Mucosa of descending colon (tissue), 3 donors: ENCODE measurements at regions not wholly inside any gene's neighbourhood (a gene's known extent, or its start where the extent isn't known, plus 50 kb on each side); places are given as distances from the start of the nearest gene placed in this dataset.
"Not testable (repeated sequence)": the region's sequence is repeated elsewhere in the genome, so short reads cannot be mapped to it uniquely, and the experiment has no call there.

Experiments
- ATAC-seq: fragments of 200-7000 bp; cut with Tn5 transposase; one replicate; pipeline ENCODE4 v1.9.1; 2020; ENCODE audit warnings: mild to moderate bottlenecking, moderate library complexity
- DNase-seq, 3 donors: peaks; one replicate each; pipeline ENCODE4 v3.0.0-alpha.2; 2020
- H3K36me3 ChIP-seq: fragments of 200-600 bp; one replicate; pipeline ENCODE4 v1.8.0; 2021; ENCODE audit warnings: low read depth, mild to moderate bottlenecking
- H3K4me1 ChIP-seq: fragments of 200-600 bp; one replicate; pipeline ENCODE4 v1.8.0; 2021; ENCODE audit warnings: low read depth, mild to moderate bottlenecking
- H3K4me3 ChIP-seq: fragments of 200-600 bp; one replicate; pipeline ENCODE4 v1.8.0; 2021; ENCODE audit warnings: mild to moderate bottlenecking
- H3K9me3 ChIP-seq: fragments of 200-600 bp; one replicate; pipeline ENCODE4 v1.8.0; 2021; ENCODE audit warnings: mild to moderate bottlenecking
- CTCF ChIP-seq: fragments of 200-600 bp; IDR thresholded peaks from one replicate; pipeline ENCODE4 v1.8.0; 2022; ENCODE audit warnings: antibody characterized with exemption, mild to moderate bottlenecking
- intact Hi-C, 2 donors: fragments of 100-400 bp; cut with DNase I in 1 of 2; cut with micrococcal nuclease in 1 of 2; formaldehyde crosslinking; loops; one replicate each; pipeline versions ENCODE4 v1.11.0 to v1.11.1; 2022; cut with DNase I, micrococcal nuclease
- donor health status: DM: no; HTN: no; CAD: no; lungs with moderate emphysema.
- donor health status: DM: no; HTN: no; CAD: no.
- donor health status: DM: no; HTN: yes; CAD: no.

GRCh38 chr2:154580767-154581166 lies 117.7 kb upstream of the KCNJ3 start:
- Histone ChIP-seq H3K4me1 (no peaks in the 10 kb centered on the region), H3K4me3 (no peak overlapping the region), H3K36me3 (no peaks in the 10 kb centered on the region), H3K9me3 (no peaks in the 10 kb centered on the region)
- ATAC-seq (no peak), DNase-seq (no peak)
- intact Hi-C loops, result no loop called here
- TF ChIP-seq CTCF, result no peak

GRCh38 chr2:154582694-154583093 lies 115.8 kb upstream of the KCNJ3 start:
- ATAC-seq, DNase-seq, H3K9me3 ChIP-seq, H3K4me1 ChIP-seq, H3K4me3 ChIP-seq, intact Hi-C loops, H3K36me3 ChIP-seq: not testable (repeated sequence)

- ATAC-seq, H3K36me3 ChIP-seq, H3K9me3 ChIP-seq, DNase-seq, H3K4me3 ChIP-seq, intact Hi-C loops, H3K4me1 ChIP-seq: not testable (repeated sequence)
Observed at GRCh38 chr2:154583274-154583673, 115.2 kb upstream of the KCNJ3 start.

- DNase-seq (no peak), ATAC-seq (no peak)
- intact Hi-C loops, result no loop called here
- Histone ChIP-seq H3K4me1 (no peaks in the 10 kb centered on the region), H3K36me3 (no peaks in the 10 kb centered on the region), H3K4me3 (no peak overlapping the region), H3K9me3 (no peaks in the 10 kb centered on the region)
- TF ChIP-seq CTCF, result no peak
Observed at GRCh38 chr2:154587739-154588138, 110.8 kb upstream of the KCNJ3 start.

GRCh38 chr2:154588838-154589237 lies 109.7 kb upstream of the KCNJ3 start:
- no peaks in the 10 kb centered on the region for H3K4me1 ChIP-seq
- ATAC-seq (no peak), DNase-seq (no peak)
- H3K4me3 ChIP-seq, result no peak overlapping the region
- intact Hi-C loops, result no loop called here
- TF ChIP-seq CTCF, result no peak
- no peaks in the 10 kb centered on the region for H3K9me3 ChIP-seq
- H3K36me3 ChIP-seq, result no peaks in the 10 kb centered on the region

- ATAC-seq (no peak), DNase-seq (no peak)
- no peak for TF ChIP-seq CTCF
- H3K4me3 ChIP-seq, result no peak overlapping the region
- intact Hi-C loops, result no loop called here
- H3K4me1 ChIP-seq, result no peaks in the 10 kb centered on the region
- H3K36me3 ChIP-seq, result no peaks in the 10 kb centered on the region
- H3K9me3 ChIP-seq, result no peaks in the 10 kb centered on the region
Observed at GRCh38 chr2:154589514-154589913, 109.0 kb upstream of the KCNJ3 start.

- ATAC-seq, result no peak
- intact Hi-C loops, result no loop called here
- no peaks in the 10 kb centered on the region for H3K9me3 ChIP-seq
Observed at GRCh38 chr2:154591294-154591820, 107.1 kb upstream of the KCNJ3 start.

More at GRCh38 chr2:154591294-154591820, 107.1 kb upstream of the KCNJ3 start:
- H3K4me1 ChIP-seq, result no peaks in the 10 kb centered on the region
- H3K4me3 ChIP-seq, result no peak overlapping the region
- no peak for DNase-seq
- no peaks in the 10 kb centered on the region for H3K36me3 ChIP-seq
- TF ChIP-seq CTCF, result no peak
